GM19043 (cell line): ENCODE measurements at regions not wholly inside any gene's neighbourhood (a gene's known extent, or its start where the extent isn't known, plus 50 kb on each side); places are given as distances from the start of the nearest gene placed in this dataset.

Experiments
- ATAC-seq: cut with Tn5 transposase; IDR thresholded peaks from one replicate; pipeline ENCODE4 v1.9.1; 2021; ENCODE audit warnings: low read depth; ENCODE audit not compliant: unreplicated experiment

- no peak for ATAC-seq
Measured at GRCh38 chr14:98940693-98941437, 331.1 kb downstream of the BCL11B start.

- no peak for ATAC-seq
Measured at GRCh38 chr14:98941481-98941880, 330.5 kb downstream of the BCL11B start.

- no peak for ATAC-seq
Measured at GRCh38 chr14:98943907-98944306, 328.1 kb downstream of the BCL11B start.

- ATAC-seq = no peak
Measured at GRCh38 chr14:98944989-98945388, 327.0 kb downstream of the BCL11B start.

GRCh38 chr14:98945611-98946570 lies 326.1 kb downstream of the BCL11B start:
- ATAC-seq = no peak

GRCh38 chr14:98946940-98947339 lies 325.1 kb downstream of the BCL11B start:
- ATAC-seq = no peak

- no peak for ATAC-seq
Measured at GRCh38 chr14:98947911-98948595, 323.9 kb downstream of the BCL11B start.

GRCh38 chr14:98949051-98949450 lies 322.9 kb downstream of the BCL11B start:
- ATAC-seq = no peak

GRCh38 chr14:98949481-98950135 lies 322.4 kb downstream of the BCL11B start:
- ATAC-seq = no peak

GRCh38 chr14:98950353-98950895 lies 321.6 kb downstream of the BCL11B start:
- no peak for ATAC-seq

- no peak for ATAC-seq
Measured at GRCh38 chr14:98951031-98951430, 321.0 kb downstream of the BCL11B start.

GRCh38 chr14:98951521-98952152 lies 320.4 kb downstream of the BCL11B start:
- no peak for ATAC-seq

GRCh38 chr14:98952593-98953350 lies 319.2 kb downstream of the BCL11B start:
- ATAC-seq = no peak

GRCh38 chr14:98953551-98954348 lies 318.2 kb downstream of the BCL11B start:
- no peak for ATAC-seq

- ATAC-seq = no peak
Measured at GRCh38 chr14:98954349-98955000, 317.5 kb downstream of the BCL11B start.

GRCh38 chr14:98955036-98955740 lies 316.8 kb downstream of the BCL11B start:
- ATAC-seq = no peak

- no peak for ATAC-seq
Measured at GRCh38 chr14:98955741-98956070, 316.3 kb downstream of the BCL11B start.
